Upper lobe of left lung (tissue), 4 donors: ENCODE measurements at regions not wholly inside any gene's neighbourhood (a gene's known extent, or its start where the extent isn't known, plus 50 kb on each side); places are given as distances from the start of the nearest gene placed in this dataset.

Experiments
- CTCF ChIP-seq, 6 experiments: fragments of 450-650 bp in 4 of 6; fragments of 200-600 bp in 2 of 6; sonication (generic) in 2 of 6; IDR thresholded peaks; one replicate each; pipeline ENCODE4 v1.5.1; 2016 to 2019; ENCODE audit warnings: antibody characterized with exemption in 6 of 6
- EP300 ChIP-seq, 4 donors: sonication (generic); formaldehyde crosslinking; IDR thresholded peaks; one replicate each; pipeline ENCODE4 v1.5.1; 2017; ENCODE audit warnings: antibody characterized with exemption in 4 of 4, control low read depth in 2 of 4
- POLR2A ChIP-seq, 4 donors: fragments of 450-650 bp; IDR thresholded peaks; one replicate each; pipeline ENCODE4 v1.5.1; 2016 to 2017; ENCODE audit warnings: antibody characterized with exemption in 4 of 4, mild to moderate bottlenecking in 2 of 4
- POLR2AphosphoS5 ChIP-seq, 2 donors: sonication (generic); formaldehyde crosslinking; IDR thresholded peaks; one replicate each; pipeline ENCODE4 v1.5.1; 2017; ENCODE audit warnings: antibody characterized with exemption in 2 of 2

- TF ChIP-seq POLR2A (IDR thresholded peaks at IDR 0.05) (no peak), CTCF (IDR thresholded peaks at IDR 0.05) (no peak), POLR2AphosphoS5 (IDR thresholded peaks at IDR 0.05) (no peak), EP300 (IDR thresholded peaks at IDR 0.05) (no peak)
Measured at GRCh38 chr22:47674600-47674999, 912.1 kb downstream of the TBC1D22A start.
